ENCODE measurements at regions not wholly inside any gene's neighbourhood (a gene's known extent, or its start where the extent isn't known, plus 50 kb on each side); places are given as distances from the start of the nearest gene placed in this dataset.

GRCh38 chr2:103525756-103526155 is 763.9 kb downstream of the TMEM182 start:
- Histone ChIP-seq H3K4me3 (ENCODE audit: low read depth in 2 of 2, low read length in 2 of 2) (no peak overlapping the region), H3K36me3 (ENCODE audit: control insufficient read depth, insufficient read depth, low read length) (no peaks in the 10 kb centered on the region), H3K4me1 (ENCODE audit: control insufficient read depth, insufficient read depth, low read length) (no peaks in the 10 kb centered on the region), H3K27ac (ENCODE audit: low read length) (no peak overlapping the region), H3K9me3 (ENCODE audit: control insufficient read depth, insufficient read depth, low read depth, low read length) (peaks cover 3% of the 10 kb centered on the region; the same call in 1 of the 2 replicates), H3K27me3 (ENCODE audit: control insufficient read depth, insufficient read depth, low read length) (no peaks in the 10 kb centered on the region)
- DNase-seq (ENCODE audit: low read depth, low spot score): no peak
- intact Hi-C loops (cut with micrococcal nuclease; ENCODE audit: unreplicated experiment): no loop called here
- ATAC-seq: no peak
- CTCF ChIA-PET: no interaction called here
- BruUV-seq (replicated peaks): no TSS peak
- in situ Hi-C loops (cut with HindIII; ENCODE audit: low pct_unique_long_range_greater_than_20kb, low sequenced_read_pairs): no loop called here
- POLR2A ChIA-PET: interaction anchor here (0.7 kb wide), 1 partner anchor 24 kb away, joined by 3 read pairs; no protein-coding TSS in a partner anchor
- no peak for TF ChIP-seq TCF7L2 (IDR thresholded peaks at IDR 0.05; ENCODE audit: low read depth, low read length)
- no peak for TF ChIP-seq SIN3A (IDR thresholded peaks at IDR 0.05; ENCODE audit: borderline replicate concordance, insufficient read depth, low read depth, low read length)
- TF ChIP-seq REST (IDR thresholded peaks at IDR 0.05; ENCODE audit: insufficient read depth in 1 of 2, low read depth in 2 of 2, low read length in 1 of 2): no peak
- TF ChIP-seq CTCF (IDR thresholded peaks at IDR 0.05): no peak
- no peak for TF ChIP-seq POLR2AphosphoS5 (IDR thresholded peaks at IDR 0.05; ENCODE audit: low read depth, low read length)

DNA sequence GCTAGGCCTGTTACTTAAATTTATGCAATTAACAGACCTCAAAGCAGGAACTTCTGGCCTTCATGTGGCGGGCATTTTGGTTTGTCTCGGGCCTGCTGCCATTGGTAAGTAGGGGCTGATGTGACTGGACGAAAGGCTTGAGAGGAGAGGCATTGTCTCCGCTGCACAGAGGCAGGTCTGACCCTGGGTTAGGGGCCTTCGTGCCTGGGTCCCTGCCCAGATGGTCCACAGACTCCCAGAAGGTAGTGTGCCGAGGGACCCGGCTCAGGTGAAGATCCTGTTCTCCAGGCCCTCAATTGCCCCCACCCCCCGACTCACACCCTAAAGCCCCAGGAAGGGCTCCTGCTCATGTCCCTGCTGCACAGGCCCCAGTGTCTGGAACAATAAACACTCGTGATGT is 764.9 kb downstream of the TMEM182 start:
- H3K4me3 ChIP-seq (ENCODE audit: low read depth in 2 of 2, low read length in 2 of 2): no peak overlapping the region

More for the DNA sequence above, 764.9 kb downstream of the TMEM182 start:
- Histone ChIP-seq H3K27me3 (ENCODE audit: control insufficient read depth, insufficient read depth, low read length) (no peaks in the 10 kb centered on the region), H3K27ac (ENCODE audit: low read length) (no peak overlapping the region), H3K9me3 (ENCODE audit: control insufficient read depth, insufficient read depth, low read depth, low read length) (no peaks in the 10 kb centered on the region), H3K36me3 (ENCODE audit: control insufficient read depth, insufficient read depth, low read length) (no peaks in the 10 kb centered on the region), H3K4me1 (ENCODE audit: control insufficient read depth, insufficient read depth, low read length) (no peaks in the 10 kb centered on the region)
- no TSS peak for BruUV-seq (replicated peaks)
- intact Hi-C loops (cut with micrococcal nuclease; ENCODE audit: unreplicated experiment) (no loop called here), in situ Hi-C loops (cut with HindIII; ENCODE audit: low pct_unique_long_range_greater_than_20kb, low sequenced_read_pairs) (no loop called here)
- no peak for ATAC-seq
- ChIA-PET POLR2A (no interaction called here), CTCF (no interaction called here)
- no peak for DNase-seq (ENCODE audit: low read depth, low spot score)
- TF ChIP-seq SIN3A (IDR thresholded peaks at IDR 0.05; ENCODE audit: borderline replicate concordance, insufficient read depth, low read depth, low read length) (no peak), CTCF (IDR thresholded peaks at IDR 0.05) (no peak), POLR2AphosphoS5 (IDR thresholded peaks at IDR 0.05; ENCODE audit: low read depth, low read length) (no peak), TCF7L2 (IDR thresholded peaks at IDR 0.05; ENCODE audit: low read depth, low read length) (no peak)

Data from Panc1 (cell line).